MV-4-11 (cell line): ENCODE measurements at regions not wholly inside any gene's neighbourhood (a gene's known extent, or its start where the extent isn't known, plus 50 kb on each side); places are given as distances from the start of the nearest gene placed in this dataset.
A peak's percentile ranks its signal among the peaks of the same experiment; 100 is the strongest.
"Not testable (repeated sequence)": the region's sequence is repeated elsewhere in the genome, so short reads cannot be mapped to it uniquely, and the experiment has no call there.

Experiments
- DNase-seq: peaks from one replicate; lab custom pipeline; 2025; lab: John Stamatoyannopoulos, UW

DNA sequence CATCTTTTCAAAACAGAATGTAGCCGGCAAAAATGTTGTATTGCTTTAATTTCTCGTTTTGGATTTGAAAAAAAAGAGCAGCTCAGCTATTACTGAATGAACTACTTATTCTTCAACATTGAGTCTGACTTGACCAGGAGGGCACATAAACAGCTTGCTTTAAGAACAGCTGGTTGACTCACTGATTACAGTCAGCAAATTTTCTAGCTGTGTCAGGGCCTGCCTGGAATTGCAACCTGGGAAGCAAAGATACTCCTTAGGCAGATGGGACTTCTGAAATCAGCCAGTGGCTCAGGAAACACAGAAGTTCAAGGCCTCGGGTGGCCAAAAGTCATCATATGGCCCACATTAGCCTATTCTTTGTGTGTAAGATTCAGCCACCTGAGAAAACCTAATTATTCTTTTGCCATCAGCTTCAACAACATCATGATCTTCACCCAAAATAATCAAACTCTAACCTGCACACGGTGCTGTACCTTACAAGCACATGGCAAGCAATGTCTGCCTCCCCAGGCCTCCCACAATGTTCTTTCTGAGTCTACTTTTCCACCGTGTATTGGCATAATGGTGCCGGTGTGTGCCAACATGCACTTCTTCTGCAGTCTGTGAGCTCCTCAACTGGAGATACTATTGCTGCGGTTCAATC is 307.2 kb downstream of the HHIPL2 start:
- DNase-seq = no peak

- DNase-seq = no peak
Measured at GRCh38 chr1:222239130-222239529, 308.8 kb downstream of the HHIPL2 start.

DNA sequence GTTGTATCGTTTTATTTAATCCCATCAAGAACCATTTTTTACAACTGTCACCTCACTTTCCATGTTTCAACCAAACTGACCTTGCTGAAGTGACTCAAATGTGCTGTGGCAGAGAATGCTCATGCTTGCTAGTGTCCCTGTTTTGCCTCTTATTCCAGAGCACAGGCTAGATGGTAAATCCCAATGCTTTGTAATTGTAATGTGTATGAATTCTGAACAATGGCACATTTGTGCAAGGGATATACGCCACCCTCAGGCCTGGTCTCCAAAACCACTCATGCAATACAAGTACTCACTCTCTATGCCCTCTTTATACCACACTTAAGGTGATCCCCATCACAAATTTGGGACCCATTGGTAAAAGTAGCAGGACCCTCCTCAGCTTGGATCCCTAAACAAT is 313.6 kb downstream of the HHIPL2 start:
- DNase-seq = no peak

DNA sequence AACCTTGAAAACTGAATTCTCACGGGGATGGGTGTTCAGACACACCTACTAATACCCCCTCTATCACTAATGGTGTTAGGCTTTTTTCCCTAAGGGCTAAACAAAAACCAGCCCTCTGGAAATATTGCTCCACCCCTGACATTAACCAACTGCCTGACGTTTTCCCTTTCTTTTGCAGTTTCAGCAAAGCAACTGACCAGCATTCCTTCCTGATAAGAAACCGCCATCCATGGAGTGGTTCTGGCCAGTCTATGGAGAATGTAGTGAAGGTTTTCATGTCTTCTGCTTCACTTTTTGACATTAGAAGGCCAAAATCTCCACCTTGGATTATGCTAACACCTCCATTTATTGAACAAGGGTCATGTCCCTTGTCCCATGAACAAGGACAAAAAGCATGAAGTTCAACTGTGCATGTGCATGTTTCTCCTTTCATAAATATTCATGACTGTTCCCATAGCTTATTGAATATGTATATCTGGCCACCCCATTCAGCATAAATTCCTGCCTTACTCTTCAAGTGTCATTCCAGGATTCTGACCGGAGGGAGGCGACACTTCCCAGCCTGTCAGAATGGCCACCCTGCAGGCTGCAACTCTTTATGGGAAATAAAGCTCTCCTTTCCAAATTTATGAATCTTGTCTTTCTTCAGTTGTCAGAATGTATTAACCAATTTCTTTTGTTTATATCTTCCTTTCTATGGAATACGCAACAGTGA is 314.3 kb downstream of the HHIPL2 start:
- no peak for DNase-seq

DNA sequence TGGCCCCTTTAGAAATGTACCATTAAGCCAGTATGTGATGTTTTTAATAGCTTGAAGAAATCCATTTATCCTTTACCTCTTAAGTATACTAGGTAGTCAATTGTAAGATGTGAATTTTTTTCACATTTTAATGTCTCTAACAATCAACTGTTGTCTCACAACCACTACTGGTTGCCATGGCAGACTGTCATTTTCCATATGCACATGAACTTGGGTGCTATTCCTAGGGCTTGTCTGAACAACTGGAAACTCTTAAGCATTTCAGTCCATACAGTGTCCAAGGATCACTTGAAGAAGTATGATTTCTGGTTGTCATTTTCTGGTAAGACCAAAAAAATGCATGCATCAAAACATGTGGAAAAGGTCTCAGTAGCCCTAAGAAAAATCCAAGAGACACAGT is 315.1 kb downstream of the HHIPL2 start:
- DNase-seq = no peak

GRCh38 chr1:222229672-222230312 is 318.1 kb downstream of the HHIPL2 start:
- no peak for DNase-seq

GRCh38 chr1:222225316-222225691 is 322.6 kb downstream of the HHIPL2 start:
- DNase-seq = no peak

GRCh38 chr1:222224636-222225315 is 323.1 kb downstream of the HHIPL2 start:
- no peak for DNase-seq

GRCh38 chr1:222224156-222224555 is 323.7 kb downstream of the HHIPL2 start:
- DNase-seq = no peak

GRCh38 chr1:222223010-222223409 is 324.9 kb downstream of the HHIPL2 start:
- no peak for DNase-seq

- no peak for DNase-seq
Measured at GRCh38 chr1:222216255-222216754, 331.6 kb downstream of the HHIPL2 start.

- no peak for DNase-seq
Measured at GRCh38 chr1:222210776-222211175, 337.1 kb downstream of the HHIPL2 start.

DNA sequence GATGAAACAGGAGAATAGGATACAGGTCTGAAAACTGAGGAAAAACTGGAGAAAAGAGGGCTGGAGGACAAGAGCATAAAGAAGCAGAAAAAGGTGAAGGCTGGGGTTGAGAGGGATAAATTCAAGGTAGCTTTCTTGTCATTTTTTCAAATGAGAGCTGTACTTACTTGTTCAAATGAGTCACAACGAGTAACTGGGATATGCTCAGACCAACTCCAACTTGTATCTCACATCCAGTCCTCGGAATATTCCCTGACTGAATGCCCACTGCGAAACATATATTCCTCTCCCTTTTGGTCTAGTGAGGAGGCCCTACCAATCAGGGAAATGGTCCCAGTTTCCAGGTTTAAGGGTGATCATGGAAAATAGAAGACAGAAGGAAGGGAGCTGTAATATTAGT is 343.4 kb downstream of the HHIPL2 start:
- no peak for DNase-seq

DNA sequence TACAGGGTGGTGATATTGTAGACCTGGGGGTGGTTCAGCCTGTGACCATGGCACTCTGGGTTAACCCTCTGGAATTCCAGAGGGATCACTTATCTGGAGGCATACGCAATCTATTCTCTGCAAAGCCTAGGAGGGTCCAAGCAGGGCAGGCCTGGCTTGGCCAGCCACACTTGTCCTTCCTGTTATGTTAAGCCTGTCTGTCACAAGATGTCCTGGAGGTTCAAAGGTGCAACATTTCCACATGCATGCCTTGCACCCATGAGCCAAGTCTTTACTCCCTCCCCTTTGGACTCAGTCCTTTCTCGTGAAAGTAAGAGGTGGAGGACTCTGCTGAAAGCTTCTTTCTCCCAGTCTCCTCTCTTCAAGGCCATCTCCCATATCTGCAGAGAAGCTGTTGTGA is 345.1 kb downstream of the HHIPL2 start:
- DNase-seq = no peak

DNA sequence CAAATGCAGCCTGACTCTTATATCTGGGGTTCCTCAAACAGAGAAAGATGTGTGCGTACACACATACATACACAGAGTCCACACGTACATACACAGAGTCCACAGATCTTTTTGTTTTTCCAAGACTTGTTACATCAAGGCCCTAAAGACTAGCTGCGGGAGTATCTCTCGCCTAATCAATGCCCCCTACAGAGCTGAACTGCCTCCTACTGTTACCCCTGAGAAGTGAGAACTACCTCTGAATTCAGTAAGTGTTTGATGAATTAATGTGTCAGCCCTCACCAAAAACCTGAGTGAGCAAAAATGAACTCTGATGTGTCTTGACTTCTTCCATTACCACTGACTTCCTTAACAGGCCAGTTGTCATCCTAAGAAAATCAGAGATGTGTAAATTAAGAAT is 351.2 kb downstream of the HHIPL2 start:
- DNase-seq = no peak

- DNase-seq = no peak
Measured at GRCh38 chr1:222196288-222196687, 351.6 kb downstream of the HHIPL2 start.

DNA sequence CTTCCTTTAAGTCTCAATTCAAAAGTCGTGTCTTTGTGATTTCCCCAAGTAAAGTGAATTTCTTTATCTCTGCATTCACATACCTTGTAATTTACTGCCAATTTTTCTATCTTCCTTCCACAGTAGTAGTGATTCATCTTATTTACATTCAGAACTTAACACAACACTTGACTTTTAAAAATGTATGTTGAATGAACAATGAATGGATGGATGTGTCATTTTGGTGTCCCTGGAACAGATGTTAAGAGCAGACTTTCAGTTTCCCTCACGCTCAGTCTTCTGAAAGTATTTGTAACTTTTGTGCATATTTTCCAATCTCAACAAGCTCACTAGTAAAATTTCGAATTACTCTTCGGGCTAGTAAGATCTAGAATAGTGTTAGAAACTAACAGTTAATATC is 352.0 kb downstream of the HHIPL2 start:
- no peak for DNase-seq

DNA sequence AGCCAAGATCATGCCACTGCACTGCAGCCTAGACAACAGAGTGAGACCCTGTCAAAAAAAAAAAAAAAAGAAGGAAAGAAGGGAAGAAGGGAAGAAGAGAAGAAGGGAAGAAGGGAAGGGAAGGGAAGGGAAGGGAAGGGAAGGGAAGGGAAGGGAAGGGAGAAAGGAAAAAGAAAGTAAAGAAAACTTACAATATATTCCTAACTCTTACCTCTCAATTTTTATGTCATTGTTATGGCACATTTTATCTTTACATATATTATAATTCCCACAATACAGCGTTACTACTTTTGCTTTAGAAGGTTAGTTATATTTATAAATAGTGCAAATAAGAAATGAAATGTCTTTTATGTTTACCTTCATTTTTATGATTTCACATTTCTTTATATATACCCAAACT is 358.7 kb downstream of the HHIPL2 start:
- no peak for DNase-seq

DNA sequence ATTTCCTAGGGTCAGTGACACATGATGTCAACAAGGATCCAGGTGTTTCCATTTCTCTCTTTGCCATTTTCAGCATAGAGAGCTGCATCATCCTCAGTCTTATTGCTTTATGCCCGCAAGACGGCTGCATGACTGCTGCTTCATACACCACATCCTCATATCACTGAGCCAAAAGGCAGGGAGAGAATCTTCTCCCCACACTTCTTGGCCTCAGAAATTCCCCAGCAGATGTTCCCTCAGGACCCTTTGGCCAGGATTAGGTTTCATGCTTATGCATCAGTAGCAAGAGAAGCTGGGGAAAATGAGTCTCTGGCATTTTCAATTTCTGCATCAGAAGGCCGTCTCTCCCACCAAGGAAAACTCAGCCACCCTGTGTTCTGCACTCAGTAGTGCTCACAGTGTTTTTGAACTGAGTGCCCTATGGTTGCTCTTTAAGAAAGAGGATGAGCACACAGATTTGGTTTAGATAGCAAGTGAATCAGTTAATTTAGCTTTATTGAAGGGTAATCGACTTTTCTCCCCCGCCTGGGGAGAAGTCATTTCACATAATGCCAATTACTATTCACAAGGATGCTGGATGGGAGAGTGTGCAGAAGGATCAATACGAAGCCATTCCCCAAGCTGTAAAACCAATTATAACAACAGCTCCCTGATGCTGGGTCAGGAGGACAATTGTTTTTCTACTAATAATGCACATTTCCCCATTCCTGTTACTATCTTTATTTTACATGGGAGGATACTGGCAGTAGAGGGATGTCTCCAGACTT is 360.2 kb downstream of the HHIPL2 start:
- DNase-seq = no peak

GRCh38 chr1:222182641-222183040 is 365.3 kb downstream of the HHIPL2 start:
- DNase-seq = peak; percentile 36

DNA sequence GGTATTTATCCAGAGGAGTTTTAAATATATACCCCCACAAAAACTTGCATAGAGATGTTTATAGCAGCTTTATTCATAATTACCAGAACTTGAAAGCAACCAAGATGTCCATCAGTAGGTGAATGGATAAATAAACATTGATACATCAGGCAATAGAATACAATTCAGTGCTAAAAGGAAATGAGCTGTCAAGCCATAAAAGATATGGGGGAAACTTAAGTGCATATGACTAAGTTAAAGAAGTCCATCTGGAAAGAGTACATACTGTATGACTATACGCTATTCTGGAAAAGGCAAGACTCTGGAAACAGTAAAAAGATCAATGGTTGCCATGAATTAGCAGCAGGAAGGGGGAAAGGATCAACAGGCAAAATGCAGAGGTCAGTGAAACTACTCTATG is 366.7 kb downstream of the HHIPL2 start:
- no peak for DNase-seq

DNA sequence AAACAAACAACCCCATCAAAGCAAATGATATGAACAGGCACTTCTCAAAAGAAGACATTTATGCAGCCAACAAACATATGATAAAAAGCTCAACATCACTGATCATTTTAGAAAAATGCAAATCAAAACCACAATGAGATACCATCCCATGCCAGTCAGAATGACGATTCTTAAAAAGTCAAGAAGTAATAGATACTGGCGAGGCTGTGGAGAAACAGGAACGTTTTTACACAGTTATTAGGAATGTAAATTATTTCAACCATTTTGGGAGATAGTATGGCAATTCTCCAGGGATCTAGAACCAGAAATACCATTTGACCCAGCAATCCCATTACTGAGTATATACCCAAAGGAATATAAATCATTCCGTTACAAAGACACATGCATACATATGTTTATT is 370.4 kb downstream of the HHIPL2 start:
- not testable (repeated sequence) for DNase-seq
